Liver (tissue), 8 donors: ENCODE measurements at regions not wholly inside any gene's neighbourhood (a gene's known extent, or its start where the extent isn't known, plus 50 kb on each side); places are given as distances from the start of the nearest gene placed in this dataset.

Source experiments
- DNase-seq: peaks from one replicate; pipeline ENCODE4 v3.0.0-alpha.2; 2017; ENCODE audit warnings: low spot score
- H3K27ac ChIP-seq, 2 donors: one replicate each; pipeline ENCODE4 v1.7.0; 2013; ENCODE audit warnings: inconsistent platforms in 2 of 2, low read length in 2 of 2, control low read depth in 1 of 2, low read depth in 1 of 2, mild to moderate bottlenecking in 1 of 2
- H3K27me3 ChIP-seq, 4 donors: one replicate each; pipeline versions ENCODE4 v1.6.1 to v1.7.0; 2013; ENCODE audit warnings: low read length in 3 of 4, inconsistent platforms in 1 of 4, mild to moderate bottlenecking in 1 of 4, moderate library complexity in 1 of 4; ENCODE audit not compliant: control insufficient read depth in 4 of 4, insufficient read depth in 4 of 4
- H3K36me3 ChIP-seq, 4 donors: one replicate each; pipeline versions ENCODE4 v1.6.1 to v1.7.0; 2013; ENCODE audit warnings: low read length in 3 of 4, mild to moderate bottlenecking in 3 of 4, low read depth in 1 of 4, moderate library complexity in 1 of 4; ENCODE audit not compliant: control insufficient read depth in 4 of 4, insufficient read depth in 3 of 4
- H3K4me1 ChIP-seq, 4 donors: one replicate each; pipeline versions ENCODE4 v1.6.1 to v1.7.0; 2013; ENCODE audit warnings: low read length in 3 of 4, mild to moderate bottlenecking in 3 of 4, moderate library complexity in 1 of 4; ENCODE audit not compliant: control insufficient read depth in 4 of 4, insufficient read depth in 4 of 4
- H3K4me3 ChIP-seq, 3 donors: one replicate each; pipeline versions ENCODE4 v1.6.1 to v1.7.0; 2013; ENCODE audit warnings: low read length in 3 of 3, control low read depth in 1 of 3, low read depth in 1 of 3, mild to moderate bottlenecking in 1 of 3
- H3K9ac ChIP-seq, 2 donors: one replicate each; pipeline ENCODE4 v1.7.0; 2013; ENCODE audit warnings: low read length in 2 of 2, mild to moderate bottlenecking in 2 of 2, moderate library complexity in 2 of 2, control low read depth in 1 of 2, low read depth in 1 of 2
- H3K9me3 ChIP-seq, 4 donors: one replicate each; pipeline versions ENCODE4 v1.6.1 to v1.7.0; 2013; ENCODE audit warnings: low read length in 3 of 4; ENCODE audit not compliant: control insufficient read depth in 4 of 4
- ATF3 ChIP-seq: IDR thresholded peaks from 2 replicates; pipeline ENCODE4 v1.6.1; 2016; ENCODE audit warnings: antibody characterized with exemption
- EGR1 ChIP-seq, 2 donors: IDR thresholded peaks; 2 replicates each; pipeline ENCODE4 v1.6.1; 2016 to 2018; ENCODE audit warnings: antibody characterized with exemption in 2 of 2, low read depth in 2 of 2
- FOXA1 ChIP-seq: IDR thresholded peaks from 2 replicates; pipeline ENCODE4 v1.6.1; 2016; ENCODE audit warnings: antibody characterized with exemption
- FOXA2 ChIP-seq: IDR thresholded peaks from 2 replicates; pipeline ENCODE4 v1.6.1; 2016; ENCODE audit warnings: antibody characterized with exemption
- GABPA ChIP-seq, 2 donors: IDR thresholded peaks in 1 of 2; conservative IDR thresholded peaks in 1 of 2; 2 replicates each; pipeline ENCODE4 v1.6.1; 2016; ENCODE audit warnings: antibody characterized with exemption in 2 of 2, mild to moderate bottlenecking in 1 of 2, moderate library complexity in 1 of 2
- HNF4A ChIP-seq, 2 donors: conservative IDR thresholded peaks; 2 replicates each; pipeline ENCODE4 v1.6.1; 2016; ENCODE audit warnings: antibody characterized with exemption in 2 of 2, mild to moderate bottlenecking in 2 of 2
- HNF4G ChIP-seq: IDR thresholded peaks from 2 replicates; pipeline ENCODE4 v1.6.1; 2016; ENCODE audit warnings: antibody characterized with exemption
- JUND ChIP-seq, 2 donors: IDR thresholded peaks; 2 replicates each; pipeline ENCODE4 v1.6.1; 2016; ENCODE audit warnings: antibody characterized with exemption in 2 of 2
- NR2F2 ChIP-seq: IDR thresholded peaks from 2 replicates; pipeline ENCODE4 v1.6.1; 2016; ENCODE audit warnings: antibody characterized with exemption
- RAD21 ChIP-seq, 2 donors: IDR thresholded peaks; 2 replicates each; pipeline ENCODE4 v1.6.1; 2016; ENCODE audit warnings: antibody characterized with exemption in 2 of 2, mild to moderate bottlenecking in 2 of 2
- REST ChIP-seq: IDR thresholded peaks from 2 replicates; pipeline ENCODE4 v1.6.1; 2016; ENCODE audit warnings: antibody characterized with exemption, mild to moderate bottlenecking
- RXRA ChIP-seq, 2 donors: IDR thresholded peaks; 2 replicates each; pipeline ENCODE4 v1.6.1; 2017 to 2018; ENCODE audit warnings: antibody characterized with exemption in 2 of 2, mild to moderate bottlenecking in 1 of 2
- SP1 ChIP-seq: IDR thresholded peaks from 2 replicates; pipeline ENCODE4 v1.6.1; 2018; ENCODE audit warnings: antibody characterized with exemption, mild to moderate bottlenecking
- TAF1 ChIP-seq: conservative IDR thresholded peaks from 2 replicates; pipeline ENCODE4 v1.6.1; 2016; ENCODE audit warnings: antibody characterized with exemption, mild to moderate bottlenecking
- YY1 ChIP-seq: IDR thresholded peaks from 2 replicates; pipeline ENCODE4 v1.6.1; 2016; ENCODE audit warnings: antibody characterized with exemption, mild to moderate bottlenecking
- ZBTB33 ChIP-seq: IDR thresholded peaks from 2 replicates; pipeline ENCODE4 v1.6.1; 2016; ENCODE audit warnings: antibody characterized with exemption
- WGBS: extraction: QIAGEN DNeasy Blood & Tissue Kit; methylation state at CpG from one replicate; pipeline ENCODE4 v1.1.7; 2013; 5-methylcytosine and 5-hydroxymethylcytosine counted together
- TF ChIP-seq, protein P1 (sequence below): fragments of 150-350 bp; IDR thresholded peaks from 2 replicates; pipeline ENCODE4 v1.5.1; 2017; ENCODE audit warnings: improper control_type of control experiment, low read depth, low read length; ENCODE audit not compliant: missing input control
- TF ChIP-seq, protein P2 (sequence below): IDR thresholded peaks from 2 replicates; pipeline ENCODE4 v1.6.1; 2016; ENCODE audit warnings: antibody characterized with exemption
- donor health status: healthy.
- donor health status: healthy.
- donor health status: healthy.
- donor health status: healthy.
- donor health status: healthy.

DNA sequence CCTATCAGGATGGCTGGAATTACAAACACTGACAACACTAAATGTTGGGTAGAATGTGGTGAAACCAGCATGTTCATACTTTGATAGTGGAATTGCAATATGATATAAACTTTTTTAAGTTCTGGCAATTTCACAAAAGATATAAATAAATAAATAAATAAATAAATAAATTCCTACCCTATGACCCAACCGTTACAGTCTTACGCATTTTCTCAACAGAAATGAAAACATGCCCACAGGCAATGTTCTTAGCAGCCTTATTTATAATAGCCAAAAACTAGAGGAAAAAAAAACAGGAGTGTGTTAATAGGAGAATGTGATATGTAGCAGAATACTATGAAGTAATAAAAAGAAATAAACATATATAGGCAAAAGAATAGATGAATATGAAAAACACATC lies 318.9 kb downstream of the IPMK start:
- Histone ChIP-seq H3K4me1 (no peaks in the 10 kb centered on the region), H3K27me3 (no peaks in the 10 kb centered on the region), H3K27ac (no peak overlapping the region), H3K9me3 (no peaks in the 10 kb centered on the region), H3K9ac (no peak overlapping the region), H3K36me3 (no peaks in the 10 kb centered on the region), H3K4me3 (no peak overlapping the region)
- DNase-seq: no peak
- TF ChIP-seq ZBTB33 (no peak), EGR1 (IDR thresholded peaks at IDR 0.05; ENCODE audit: low read depth in 2 of 2) (no peak)
- WGBS: 93% methylated on average over 2 of the region's 2 CpGs

DNA sequence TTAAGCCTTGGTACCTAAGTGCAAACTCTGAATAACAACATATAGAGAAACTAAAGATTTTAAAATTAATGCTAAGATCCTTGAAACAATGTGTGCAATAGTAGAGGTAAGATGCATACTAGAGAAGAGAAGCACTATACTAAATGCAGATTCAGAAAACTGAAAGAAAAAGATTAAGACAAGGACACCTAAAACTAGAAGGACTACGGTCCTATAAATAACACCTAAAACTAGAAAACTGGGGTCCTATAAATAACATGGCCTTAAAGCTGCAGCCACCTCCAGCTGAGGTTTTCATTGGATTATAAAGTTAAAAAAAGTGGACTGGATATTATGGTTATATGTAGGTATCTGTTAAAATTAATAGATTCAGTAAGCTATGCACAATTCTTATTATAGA lies 320.9 kb downstream of the IPMK start:
- Histone ChIP-seq H3K4me3 (no peak overlapping the region), H3K9me3 (no peaks in the 10 kb centered on the region), H3K9ac (no peak overlapping the region), H3K36me3 (no peaks in the 10 kb centered on the region), H3K27ac (no peak overlapping the region), H3K4me1 (no peaks in the 10 kb centered on the region), H3K27me3 (no peaks in the 10 kb centered on the region)
- DNase-seq: no peak
- 97% methylated on average over 1 of the region's 1 CpG for WGBS
- TF ChIP-seq, protein P1, sequence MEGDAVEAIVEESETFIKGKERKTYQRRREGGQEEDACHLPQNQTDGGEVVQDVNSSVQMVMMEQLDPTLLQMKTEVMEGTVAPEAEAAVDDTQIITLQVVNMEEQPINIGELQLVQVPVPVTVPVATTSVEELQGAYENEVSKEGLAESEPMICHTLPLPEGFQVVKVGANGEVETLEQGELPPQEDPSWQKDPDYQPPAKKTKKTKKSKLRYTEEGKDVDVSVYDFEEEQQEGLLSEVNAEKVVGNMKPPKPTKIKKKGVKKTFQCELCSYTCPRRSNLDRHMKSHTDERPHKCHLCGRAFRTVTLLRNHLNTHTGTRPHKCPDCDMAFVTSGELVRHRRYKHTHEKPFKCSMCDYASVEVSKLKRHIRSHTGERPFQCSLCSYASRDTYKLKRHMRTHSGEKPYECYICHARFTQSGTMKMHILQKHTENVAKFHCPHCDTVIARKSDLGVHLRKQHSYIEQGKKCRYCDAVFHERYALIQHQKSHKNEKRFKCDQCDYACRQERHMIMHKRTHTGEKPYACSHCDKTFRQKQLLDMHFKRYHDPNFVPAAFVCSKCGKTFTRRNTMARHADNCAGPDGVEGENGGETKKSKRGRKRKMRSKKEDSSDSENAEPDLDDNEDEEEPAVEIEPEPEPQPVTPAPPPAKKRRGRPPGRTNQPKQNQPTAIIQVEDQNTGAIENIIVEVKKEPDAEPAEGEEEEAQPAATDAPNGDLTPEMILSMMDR: no peak
- TF ChIP-seq HNF4G: no peak
- no peak for TF ChIP-seq GABPA (IDR thresholded peaks at IDR 0.05 in 1 of 2, conservative IDR thresholded peaks at IDR 0.05 in 1 of 2)
- TF ChIP-seq NR2F2: no peak
- no peak for TF ChIP-seq RXRA (IDR thresholded peaks at IDR 0.05)

GRCh38 chr10:57943701-57944100 lies 324.0 kb downstream of the IPMK start:
- Histone ChIP-seq H3K4me3 (no peak overlapping the region), H3K27me3 (no peaks in the 10 kb centered on the region), H3K27ac (no peak overlapping the region), H3K4me1 (no peaks in the 10 kb centered on the region), H3K36me3 (no peaks in the 10 kb centered on the region), H3K9me3 (no peaks in the 10 kb centered on the region), H3K9ac (no peak overlapping the region)
- WGBS: 90% methylated on average over 4 of the region's 4 CpGs
- DNase-seq: no peak
- TF ChIP-seq EGR1 (IDR thresholded peaks at IDR 0.05; ENCODE audit: low read depth in 2 of 2) (no peak), ZBTB33 (no peak), HNF4A (conservative IDR thresholded peaks at IDR 0.05) (no peak), RAD21 (IDR thresholded peaks at IDR 0.05) (no peak), GABPA (IDR thresholded peaks at IDR 0.05 in 1 of 2, conservative IDR thresholded peaks at IDR 0.05 in 1 of 2) (no peak), SP1 (no peak), ATF3 (no peak), JUND (IDR thresholded peaks at IDR 0.05) (no peak), FOXA2 (no peak), REST (no peak), RXRA (IDR thresholded peaks at IDR 0.05) (no peak), HNF4G (no peak), FOXA1 (no peak), YY1 (no peak), NR2F2 (no peak), TAF1 (no peak)
- TF ChIP-seq, protein P2, sequence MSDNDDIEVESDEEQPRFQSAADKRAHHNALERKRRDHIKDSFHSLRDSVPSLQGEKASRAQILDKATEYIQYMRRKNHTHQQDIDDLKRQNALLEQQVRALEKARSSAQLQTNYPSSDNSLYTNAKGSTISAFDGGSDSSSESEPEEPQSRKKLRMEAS: no peak
